SK-N-MC (cell line): ENCODE measurements at regions not wholly inside any gene's neighbourhood (a gene's known extent, or its start where the extent isn't known, plus 50 kb on each side); places are given as distances from the start of the nearest gene placed in this dataset.

Experiments
- DNase-seq: peaks from one replicate; pipeline ENCODE4 v3.0.0-alpha.2; 2011; ENCODE audit warnings: low read depth, low spot score
- H3K27ac ChIP-seq: fragments of 200-600 bp; sonication (generic); 2 replicates; pipeline ENCODE4 v1.5.1; 2016; ENCODE audit warnings: mixed run types
- H3K36me3 ChIP-seq: fragments of 200-600 bp; sonication (generic); 2 replicates; pipeline ENCODE4 v1.6.1; 2017; ENCODE audit warnings: antibody characterized with exemption, low read length, mixed read lengths; ENCODE audit not compliant: insufficient read depth
- H3K4me3 ChIP-seq: fragments of 200-600 bp; sonication (generic); 2 replicates; pipeline ENCODE4 v1.5.1; 2016
- H3K9ac ChIP-seq: fragments of 200-600 bp; sonication (generic); 2 replicates; pipeline ENCODE4 v1.8.0; 2017; ENCODE audit warnings: mixed run types, mixed read lengths; ENCODE audit not compliant: insufficient read length
- H3K9me3 ChIP-seq: fragments of 200-600 bp; sonication (generic); 2 replicates; pipeline ENCODE4 v1.6.1; 2017; ENCODE audit warnings: low read depth, mild to moderate bottlenecking, antibody characterized with exemption, low read length, moderate library complexity, mixed read lengths
- EZH2 ChIP-seq: fragments of 200-600 bp; sonication (generic); IDR thresholded peaks from one replicate; pipeline ENCODE4 v1.6.1; 2017; ENCODE audit warnings: antibody characterized with exemption
- FOXP2 ChIP-seq: optimal IDR thresholded peaks from 2 replicates; pipeline ENCODE3; 2011; ENCODE audit warnings: mild to moderate bottlenecking, moderate library complexity; ENCODE audit not compliant: insufficient read depth; ENCODE audit errors: extremely low read length, control extremely low read depth
- POLR2AphosphoS5 ChIP-seq: IDR thresholded peaks from 2 replicates; pipeline ENCODE4 v1.6.1; 2012; ENCODE audit warnings: mild to moderate bottlenecking, low read depth, low read length, borderline replicate concordance

DNA sequence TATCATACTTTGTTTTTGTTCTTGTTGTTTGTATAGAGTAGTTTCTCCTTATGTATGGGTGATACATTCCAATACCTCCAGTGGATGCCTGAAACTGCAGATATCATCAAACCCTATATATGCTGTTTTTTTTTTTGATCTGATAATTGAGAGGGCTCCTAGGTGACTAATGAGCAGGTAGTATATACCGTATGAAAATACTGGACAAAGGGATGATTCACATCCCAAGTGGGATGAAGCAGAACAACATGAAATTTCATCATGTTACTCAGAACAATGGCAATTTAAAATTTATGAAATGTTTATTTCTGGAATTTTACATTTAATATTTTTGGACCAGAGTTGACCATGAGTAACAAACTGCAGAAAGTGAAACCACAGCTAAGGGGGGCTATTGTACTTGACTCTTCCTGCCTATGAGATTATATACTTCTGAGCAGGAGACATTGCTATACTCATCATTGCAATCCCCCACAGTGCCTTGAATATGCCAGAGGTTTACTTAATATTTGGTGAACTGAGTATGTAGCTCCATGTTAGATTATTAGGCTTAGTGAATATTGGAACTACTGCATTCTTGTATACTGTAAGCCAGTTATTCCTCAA lies 258.7 kb upstream of the FBXL7 start:
- TF ChIP-seq EZH2 (no peak), POLR2AphosphoS5 (no peak), FOXP2 (no peak)
- Histone ChIP-seq H3K27ac (no peak overlapping the region), H3K36me3 (no peaks in the 10 kb centered on the region), H3K9ac (no peak overlapping the region), H3K4me3 (no peak overlapping the region), H3K9me3 (no peaks in the 10 kb centered on the region)
- DNase-seq = no peak

DNA sequence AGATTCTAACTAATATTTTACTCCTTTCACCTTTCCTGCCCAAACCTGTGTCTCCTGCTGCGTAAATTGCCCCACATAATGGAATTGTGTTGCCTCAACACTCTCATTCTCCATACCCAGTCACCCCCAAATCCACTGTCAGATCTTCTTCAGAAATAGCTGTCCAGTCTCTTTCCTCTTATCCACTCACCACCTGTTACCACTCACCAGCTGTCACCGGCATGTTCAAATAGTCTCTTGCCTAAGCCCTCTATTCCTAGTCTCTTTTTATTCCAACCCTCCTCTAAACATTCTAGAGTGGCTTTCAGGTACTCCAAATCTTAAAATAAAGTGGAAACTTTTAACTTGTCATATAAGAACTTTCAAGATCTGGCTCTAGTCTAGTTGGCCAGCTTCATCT lies 262.0 kb upstream of the FBXL7 start:
- Histone ChIP-seq H3K36me3 (no peaks in the 10 kb centered on the region), H3K4me3 (no peak overlapping the region), H3K9ac (no peak overlapping the region), H3K9me3 (no peaks in the 10 kb centered on the region), H3K27ac (no peak overlapping the region)
- no peak for DNase-seq
- TF ChIP-seq FOXP2 (no peak), EZH2 (no peak), POLR2AphosphoS5 (no peak)

DNA sequence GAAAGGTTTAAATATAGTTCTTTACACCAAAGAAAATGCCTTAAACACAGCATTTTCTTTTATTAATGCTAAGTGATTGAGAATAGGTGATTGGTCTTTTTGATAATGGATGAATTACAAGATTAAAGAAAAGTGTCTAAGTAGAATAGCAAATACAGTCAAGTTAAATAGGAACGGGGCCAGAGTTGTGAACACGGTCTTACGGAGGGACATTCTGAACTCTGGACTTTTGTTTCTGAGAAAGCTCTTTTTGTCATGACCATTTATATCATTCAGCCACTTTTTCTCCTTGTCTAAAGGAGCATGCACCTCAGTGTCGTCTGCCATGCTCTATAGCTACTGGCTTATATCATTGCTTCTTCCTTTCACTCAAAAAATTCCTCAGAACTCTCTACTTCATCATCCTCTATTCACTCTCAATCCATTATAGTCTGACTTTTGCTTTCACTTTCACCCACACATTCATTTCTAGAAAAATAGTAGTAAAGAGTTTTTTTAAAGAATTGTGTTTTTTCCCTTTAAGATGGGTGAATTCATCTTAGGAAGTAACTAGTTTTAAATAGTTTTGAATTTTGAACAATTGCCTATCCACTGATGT lies 263.0 kb upstream of the FBXL7 start:
- no peaks in the 10 kb centered on the region for H3K9me3 ChIP-seq
- H3K36me3 ChIP-seq = no peaks in the 10 kb centered on the region
- no peak overlapping the region for H3K4me3 ChIP-seq
- no peak for DNase-seq
- H3K9ac ChIP-seq = no peak overlapping the region
- H3K27ac ChIP-seq = no peak overlapping the region
- TF ChIP-seq FOXP2 (no peak), POLR2AphosphoS5 (no peak), EZH2 (no peak)

DNA sequence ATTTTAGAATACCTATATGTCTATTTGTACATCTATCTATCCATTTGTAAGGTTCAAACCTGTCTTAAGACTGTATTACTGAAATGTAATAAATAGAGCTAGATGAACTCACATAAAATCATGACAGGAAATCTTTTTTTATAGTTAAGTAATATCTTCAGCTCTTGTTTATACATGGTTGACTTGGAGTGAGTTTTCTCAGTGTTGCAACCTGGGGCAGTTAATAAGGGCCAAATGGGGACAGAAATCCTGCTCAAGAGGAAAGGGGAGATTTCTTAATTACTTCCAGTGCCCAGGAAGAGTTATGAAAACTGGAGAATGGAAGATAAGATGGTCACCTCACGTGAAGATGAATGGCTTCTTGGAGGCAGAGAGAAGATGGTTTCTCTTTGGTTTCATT lies 265.1 kb upstream of the FBXL7 start:
- H3K4me3 ChIP-seq = no peak overlapping the region
- H3K9ac ChIP-seq = no peak overlapping the region
- H3K36me3 ChIP-seq = no peaks in the 10 kb centered on the region
- TF ChIP-seq POLR2AphosphoS5 (no peak), EZH2 (no peak), FOXP2 (no peak)
- no peaks in the 10 kb centered on the region for H3K9me3 ChIP-seq
- H3K27ac ChIP-seq = no peak overlapping the region
- DNase-seq = no peak

DNA sequence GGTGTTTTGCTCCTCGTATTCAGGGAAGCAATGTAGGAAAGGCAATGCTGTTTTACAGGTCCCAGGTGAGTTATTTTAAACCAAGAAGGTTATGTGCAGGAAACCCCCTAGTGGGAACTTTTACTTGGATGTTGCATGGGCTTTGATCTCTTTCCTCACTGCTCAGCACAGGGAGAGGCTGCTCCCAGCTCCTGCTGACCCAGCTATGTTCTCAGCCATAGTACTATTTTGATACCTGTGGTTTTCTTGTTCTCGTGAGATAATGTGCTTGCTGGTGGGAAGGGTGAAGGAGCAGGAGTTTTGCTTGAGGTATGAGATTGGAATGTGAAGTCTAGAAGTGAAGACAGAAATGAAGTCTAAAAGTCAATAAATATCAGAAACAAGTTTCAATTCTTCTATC lies 265.6 kb upstream of the FBXL7 start:
- TF ChIP-seq FOXP2 (no peak), EZH2 (no peak), POLR2AphosphoS5 (no peak)
- Histone ChIP-seq H3K9me3 (no peaks in the 10 kb centered on the region), H3K27ac (no peak overlapping the region), H3K36me3 (no peaks in the 10 kb centered on the region), H3K4me3 (no peak overlapping the region), H3K9ac (no peak overlapping the region)
- DNase-seq = no peak

DNA sequence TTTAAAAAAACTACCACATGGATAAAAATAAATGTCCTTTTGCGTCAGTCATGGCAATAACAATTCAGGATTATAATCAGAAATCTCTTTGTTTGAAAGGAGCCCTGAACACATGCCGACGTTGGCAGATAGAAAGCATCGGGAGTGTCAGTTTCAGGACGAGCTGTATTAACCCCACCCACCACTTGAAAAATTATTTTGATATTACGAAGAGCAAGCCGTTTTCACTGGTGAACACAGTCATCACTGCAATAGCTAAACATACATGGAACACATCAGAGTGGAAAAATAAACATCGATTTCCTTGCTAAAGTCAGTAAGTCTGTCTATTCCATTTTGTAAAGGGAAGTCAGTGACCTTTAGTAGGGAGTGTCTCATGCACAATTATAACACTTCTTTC lies 266.4 kb upstream of the FBXL7 start:
- TF ChIP-seq POLR2AphosphoS5 (no peak), FOXP2 (no peak), EZH2 (no peak)
- no peaks in the 10 kb centered on the region for H3K9me3 ChIP-seq
- no peak overlapping the region for H3K27ac ChIP-seq
- no peak overlapping the region for H3K9ac ChIP-seq
- no peaks in the 10 kb centered on the region for H3K36me3 ChIP-seq
- no peak overlapping the region for H3K4me3 ChIP-seq
- no peak for DNase-seq

DNA sequence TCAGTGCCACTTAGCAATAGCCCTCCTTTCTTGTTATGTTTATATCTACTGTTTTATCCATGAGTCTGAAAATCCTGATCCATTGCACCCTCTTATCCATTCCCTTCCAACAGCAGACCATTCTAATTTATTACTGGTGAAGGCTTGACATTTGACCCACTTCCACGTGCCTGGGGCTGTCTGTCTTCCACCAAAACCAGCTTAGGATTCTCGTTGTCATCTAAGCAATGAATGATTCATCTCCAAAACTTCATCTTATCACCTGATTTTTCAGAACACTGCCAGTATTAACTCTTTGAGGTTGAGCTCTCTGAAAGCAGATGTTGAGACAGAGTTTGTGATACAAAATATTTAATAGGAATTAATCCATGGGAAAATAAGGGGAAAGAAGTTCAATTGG lies 277.8 kb upstream of the FBXL7 start:
- Histone ChIP-seq H3K36me3 (no peaks in the 10 kb centered on the region), H3K9ac (no peak overlapping the region), H3K27ac (no peak overlapping the region), H3K9me3 (no peaks in the 10 kb centered on the region), H3K4me3 (no peak overlapping the region)
- TF ChIP-seq POLR2AphosphoS5 (no peak), FOXP2 (no peak)
- DNase-seq = no peak

DNA sequence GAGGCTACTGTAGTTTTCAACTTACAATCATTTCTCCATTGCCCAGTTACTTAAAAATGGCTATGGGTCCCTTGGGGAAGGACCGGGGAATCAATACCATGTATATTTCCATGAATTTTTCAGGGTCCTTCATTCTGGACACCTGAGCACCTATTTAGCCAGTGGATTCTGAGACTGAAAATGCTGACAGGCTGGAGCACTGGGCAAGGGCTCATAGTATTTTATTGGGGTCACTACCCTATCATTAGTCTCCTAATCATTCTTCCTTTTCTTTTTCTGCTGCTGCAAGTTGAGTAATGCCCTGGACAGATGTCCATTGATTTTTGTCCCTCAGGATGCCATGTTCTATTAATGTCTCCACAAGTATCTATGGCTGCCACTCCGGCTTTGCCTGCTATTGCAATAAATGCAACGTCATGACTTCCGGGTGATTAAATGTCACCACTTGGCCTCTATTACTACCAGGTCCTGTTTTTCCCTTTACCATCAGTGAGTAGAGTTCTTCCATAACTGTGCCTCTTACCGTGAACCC lies 279.3 kb upstream of the FBXL7 start:
- Histone ChIP-seq H3K4me3 (no peak overlapping the region), H3K9me3 (no peaks in the 10 kb centered on the region), H3K9ac (no peak overlapping the region), H3K36me3 (no peaks in the 10 kb centered on the region), H3K27ac (no peak overlapping the region)
- DNase-seq = no peak
- TF ChIP-seq EZH2 (no peak), POLR2AphosphoS5 (no peak), FOXP2 (no peak)
